ENCODE measurements at regions not wholly inside any gene's neighbourhood (a gene's known extent, or its start where the extent isn't known, plus 50 kb on each side); places are given as distances from the start of the nearest gene placed in this dataset.

DNA sequence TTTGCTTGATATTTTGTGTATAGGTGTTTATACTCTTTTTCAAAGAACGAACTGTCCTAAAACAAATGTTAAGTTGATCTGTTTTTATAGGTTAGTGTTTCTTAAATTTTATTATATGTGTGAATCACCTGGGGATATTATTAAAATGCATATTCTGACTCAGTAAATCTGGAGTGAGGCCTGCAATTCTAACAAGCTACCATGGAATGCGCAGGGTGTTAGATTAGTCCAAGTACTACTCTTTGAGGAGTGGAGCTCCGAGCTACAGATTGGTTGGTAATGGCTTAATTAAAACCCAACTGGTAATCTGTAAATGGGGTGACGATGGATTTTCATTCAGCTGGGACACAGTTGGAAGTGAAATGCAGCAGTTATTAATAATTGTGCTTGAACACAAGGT is 214.1 kb upstream of the UFM1 start:
- Mint-ChIP-seq H3K27me3 (ENCODE audit: low read depth) (no peaks in the 10 kb centered on the region), H3K9me3 (peaks cover 0 to 13% of the 10 kb centered on the region in 2 experiments; a peak in 3 of 5 replicates), H3K27ac (no peak overlapping the region), H3K36me3 (ENCODE audit: insufficient read depth in 1 of 3, low read depth in 3 of 3) (no peaks in the 10 kb centered on the region; a peak in 2 of 7 replicates), H3K4me3 (no peak overlapping the region), H3K4me1 (no peaks in the 10 kb centered on the region)
- Histone ChIP-seq H3K4me1 (ENCODE audit: insufficient read depth, low read length) (no peaks in the 10 kb centered on the region), H2AFZ (ENCODE audit: low read length) (no peak overlapping the region), H3K79me1 (ENCODE audit: insufficient read depth, low read depth, low read length, poor library complexity, severe bottlenecking) (no peaks in the 10 kb centered on the region), H2BK5ac (ENCODE audit: insufficient read length, low read length) (no peak overlapping the region), H4K8ac (replicated peaks; ENCODE audit: insufficient read length, low read depth, low read length) (no peak overlapping the region), H2BK15ac (ENCODE audit: low read depth, low read length) (no peak overlapping the region), H3K23ac (ENCODE audit: insufficient read length, low read depth, low read length) (no peak overlapping the region), H3T11ph (ENCODE audit: low read length) (no peak overlapping the region), H4K91ac (ENCODE audit: insufficient read length, low read depth, low read length) (no peak overlapping the region), H3K9me3 (ENCODE audit: control insufficient read depth, low read depth, low read length) (no peaks in the 10 kb centered on the region), H3K18ac (ENCODE audit: insufficient read length, low read depth, low read length) (no peak overlapping the region), H3K14ac (ENCODE audit: insufficient read depth, low read length) (no peak overlapping the region), H4K5ac (ENCODE audit: insufficient read length, low read depth, low read length) (no peak overlapping the region), H3K4ac (ENCODE audit: low read depth, low read length) (no peak overlapping the region), H3K27ac (ENCODE audit: insufficient read length, low read depth, low read length) (no peak overlapping the region), H3K23me2 (ENCODE audit: insufficient read length, low read depth, low read length, poor library complexity, severe bottlenecking) (no peaks in the 10 kb centered on the region), H3K4me2 (ENCODE audit: insufficient read depth, insufficient read length, low read length) (no peak overlapping the region), H2AK5ac (ENCODE audit: insufficient read length, low read length) (no peak overlapping the region), H3K9ac (ENCODE audit: extremely low read depth, insufficient read length, low read length) (no peak overlapping the region), H3K27me3 (ENCODE audit: insufficient read depth, low read length) (no peaks in the 10 kb centered on the region), H2BK120ac (ENCODE audit: low read depth, low read length, poor library complexity, severe bottlenecking) (no peak overlapping the region), H3K79me2 (ENCODE audit: insufficient read depth, low read length) (no peaks in the 10 kb centered on the region), H4K20me1 (ENCODE audit: control insufficient read depth, insufficient read depth, insufficient read length) (no peaks in the 10 kb centered on the region), H3K56ac (ENCODE audit: insufficient read length, low read depth, low read length) (no peak overlapping the region), H2BK12ac (ENCODE audit: insufficient read length, low read depth, low read length) (no peak overlapping the region), H2BK20ac (ENCODE audit: low read depth, low read length, poor library complexity, severe bottlenecking) (no peak overlapping the region)
- TF ChIP-seq CTCF (conservative IDR thresholded peaks at IDR 0.05), result no peak
- WGBS (ENCODE audit: extremely low coverage, insufficient read length, low lambda C conversion rate), result no CpG with 5 or more reads among the region's 4 CpGs
- no peak for DNase-seq

Measured in H9 (cell line).